ENCODE measurements at regions not wholly inside any gene's neighbourhood (a gene's known extent, or its start where the extent isn't known, plus 50 kb on each side); places are given as distances from the start of the nearest gene placed in this dataset.

DNA sequence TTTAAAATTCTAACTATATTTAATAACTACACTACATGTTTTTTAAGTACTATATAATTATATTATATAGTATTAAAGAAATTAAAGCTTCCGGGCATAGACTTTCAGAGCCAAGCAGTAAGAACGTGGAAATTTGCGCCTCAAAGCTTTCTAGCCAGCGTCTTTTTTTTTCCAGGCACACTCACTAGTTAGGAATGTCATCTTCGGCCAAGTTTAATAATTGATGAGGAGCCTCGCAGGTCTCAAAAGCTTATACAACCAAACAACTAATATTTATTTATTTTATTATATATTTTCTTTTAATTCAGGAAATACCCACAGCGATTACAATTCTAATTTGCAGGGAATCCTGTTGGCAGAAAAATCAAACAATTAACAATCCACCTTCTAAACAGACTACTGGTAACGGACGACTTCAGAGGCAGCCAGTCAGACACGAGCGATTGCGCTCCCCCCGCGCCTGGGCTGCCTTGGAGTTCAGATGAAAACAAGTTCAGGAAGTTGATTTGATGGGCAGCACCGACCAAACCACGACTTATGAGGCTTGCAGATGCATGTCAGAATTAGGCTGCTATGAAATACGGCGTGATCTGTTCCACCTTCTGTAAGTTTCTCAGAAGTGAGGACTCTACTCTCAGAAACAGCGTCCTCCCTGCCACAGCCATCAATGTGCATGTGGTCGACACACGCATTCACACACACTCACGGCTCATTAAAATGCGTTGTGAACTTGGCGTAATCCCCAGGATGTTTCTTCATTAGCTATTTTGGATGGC lies 431.8 kb upstream of the MGMT start:
- Histone ChIP-seq H3K9me3 (no peaks in the 10 kb centered on the region), H3K4me1 (peaks cover 0 to 29% (median 2%) of the 10 kb centered on the region in 3 donors), H3K4me3 (peak overlapping the region in 1 of 4 donors; percentile 39), H3K27me3 (peaks cover 0 to 62% (median 0%) of the 10 kb centered on the region in 4 donors), H3K27ac (peak overlapping the region in 2 of 4 donors; percentile 6 to 39), H3K36me3 (no peaks in the 10 kb centered on the region)
- no peak for DNase-seq
- intact Hi-C loops (cut with DNase I), result loop anchor here (10.0 kb wide), 1 partner anchor 930 kb away; the partner anchor contains the start of gene EBF3
- TF ChIP-seq POLR2A (IDR thresholded peaks at IDR 0.05), result no peak
- no peak for TF ChIP-seq CTCF (IDR thresholded peaks at IDR 0.05)
- 37 to 40% methylated on average over 24 of the region's 24 CpGs for WGBS, 2 donors

GRCh38 chr10:129038522-129038921 lies 428.5 kb upstream of the MGMT start:
- no peak for DNase-seq
- H3K36me3 ChIP-seq, result no peaks in the 10 kb centered on the region
- intact Hi-C loops (cut with DNase I), result loop anchor here (10.0 kb wide), 1 partner anchor 926 kb away; the partner anchor contains the start of gene EBF3
- H3K4me1 ChIP-seq, result peaks cover 0 to 21% (median 2%) of the 10 kb centered on the region in 3 donors
- no peak for TF ChIP-seq CTCF (IDR thresholded peaks at IDR 0.05)
- TF ChIP-seq POLR2A (IDR thresholded peaks at IDR 0.05), result no peak
- H3K27me3 ChIP-seq, result peaks cover 0 to 40% (median 0%) of the 10 kb centered on the region in 4 donors
- WGBS, 2 donors, result 44 to 61% methylated on average over 4 of the region's 4 CpGs
- no peak overlapping the region for H3K27ac ChIP-seq
- H3K4me3 ChIP-seq, result no peak overlapping the region
- H3K9me3 ChIP-seq, result no peaks in the 10 kb centered on the region

DNA sequence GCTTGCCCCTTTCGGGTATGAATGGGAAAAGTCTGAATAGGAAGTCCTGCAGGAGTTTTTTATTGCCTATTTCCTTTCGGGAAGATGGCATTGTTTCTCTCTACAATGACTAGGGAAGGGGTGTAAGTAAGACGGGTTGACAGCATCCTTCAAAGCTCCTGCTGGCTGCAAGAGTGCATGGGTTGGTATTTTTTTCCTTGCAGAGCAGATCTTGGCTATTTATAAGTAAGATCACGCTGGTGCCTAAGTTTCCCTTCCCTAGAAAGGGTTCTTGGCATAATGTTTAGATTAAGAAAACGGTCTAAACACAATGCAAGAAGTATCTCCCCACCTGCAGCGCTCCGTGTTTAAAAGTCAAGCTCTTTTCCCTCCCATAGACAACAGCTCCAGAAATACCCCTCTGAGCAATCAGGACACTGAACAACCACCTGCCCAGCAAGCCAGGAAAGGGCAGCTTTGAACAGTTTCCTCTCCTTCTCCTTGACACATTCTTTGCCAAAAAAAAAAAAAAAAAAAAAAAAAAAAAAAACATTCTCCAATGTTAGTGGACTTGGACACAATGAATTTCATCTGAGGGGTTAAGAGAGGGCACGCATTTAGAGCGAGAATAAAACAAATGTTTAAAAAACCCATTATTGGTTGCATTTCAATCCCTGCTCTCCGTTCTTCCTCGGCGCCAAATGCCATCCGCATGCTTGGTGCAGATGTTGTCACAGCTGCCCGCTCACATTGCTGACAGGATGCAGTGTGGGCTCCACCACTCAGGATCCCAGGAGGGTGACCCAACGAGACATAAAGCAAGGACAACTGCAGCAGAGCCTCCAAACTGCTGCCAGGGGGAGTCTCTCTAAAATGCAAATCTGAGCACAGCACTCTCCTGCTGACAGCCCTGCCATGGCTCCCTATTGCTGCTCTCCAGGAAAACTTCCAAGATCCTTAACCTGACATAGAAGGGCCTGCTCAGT lies 427.4 kb upstream of the MGMT start:
- no peak for DNase-seq
- H3K27ac ChIP-seq, result no peak overlapping the region
- H3K36me3 ChIP-seq, result no peaks in the 10 kb centered on the region
- H3K4me3 ChIP-seq, result no peak overlapping the region
- 57 to 61% methylated on average over 15 of the region's 15 CpGs for WGBS, 2 donors
- H3K4me1 ChIP-seq, result peaks cover 0 to 20% (median 2%) of the 10 kb centered on the region in 3 donors
- H3K9me3 ChIP-seq, result no peaks in the 10 kb centered on the region
- intact Hi-C loops (cut with DNase I), result loop anchor here (10.0 kb wide), 1 partner anchor 925 kb away; the partner anchor contains the start of gene EBF3
- TF ChIP-seq CTCF (IDR thresholded peaks at IDR 0.05) (no peak), POLR2A (IDR thresholded peaks at IDR 0.05) (no peak)
- H3K27me3 ChIP-seq, result peaks cover 0 to 28% (median 0%) of the 10 kb centered on the region in 4 donors

- no peaks in the 10 kb centered on the region for H3K9me3 ChIP-seq
- 45 to 50% methylated on average over 1 of the region's 1 CpG for WGBS, 2 donors
Observed at GRCh38 chr10:129040377-129040776, 426.7 kb upstream of the MGMT start.

More at GRCh38 chr10:129040377-129040776, 426.7 kb upstream of the MGMT start:
- intact Hi-C loops (cut with DNase I), result no loop called here
- DNase-seq, result no peak
- Histone ChIP-seq H3K36me3 (no peaks in the 10 kb centered on the region), H3K27me3 (peaks cover 0 to 21% (median 0%) of the 10 kb centered on the region in 4 donors), H3K27ac (no peak overlapping the region), H3K4me1 (peaks cover 0 to 13% (median 2%) of the 10 kb centered on the region in 3 donors), H3K4me3 (no peak overlapping the region)
- TF ChIP-seq CTCF (IDR thresholded peaks at IDR 0.05) (no peak), POLR2A (IDR thresholded peaks at IDR 0.05) (no peak)
